Prostate gland (tissue), 2 donors: ENCODE measurements at regions not wholly inside any gene's neighbourhood (a gene's known extent, or its start where the extent isn't known, plus 50 kb on each side); places are given as distances from the start of the nearest gene placed in this dataset.

Experiments
- CTCF ChIP-seq, 4 experiments: fragments of 200-600 bp in 2 of 4; fragments of 450-650 bp in 2 of 4; sonication (generic) in 2 of 4; IDR thresholded peaks; 1 replicate in 3 of 4; 2 replicates in 1 of 4; pipeline ENCODE4 v1.5.1; 2016 to 2019; ENCODE audit warnings: antibody characterized with exemption in 4 of 4, mild to moderate bottlenecking in 2 of 4, moderate library complexity in 2 of 4
- POLR2A ChIP-seq: fragments of 450-650 bp; IDR thresholded peaks from one replicate; pipeline ENCODE4 v1.6.1; 2016; ENCODE audit warnings: antibody characterized with exemption, mild to moderate bottlenecking
- POLR2AphosphoS5 ChIP-seq: sonication (generic); formaldehyde crosslinking; IDR thresholded peaks from one replicate; pipeline ENCODE4 v1.6.1; 2017; ENCODE audit warnings: antibody characterized with exemption

- TF ChIP-seq POLR2A (no peak), CTCF (IDR thresholded peaks at IDR 0.05) (no peak), POLR2AphosphoS5 (no peak)
Measured at GRCh38 chr6:84348801-84349200, 121.4 kb upstream of the CEP162 start.
